Adipocyte (in vitro differentiated cells): ENCODE measurements at regions not wholly inside any gene's neighbourhood (a gene's known extent, or its start where the extent isn't known, plus 50 kb on each side); places are given as distances from the start of the nearest gene placed in this dataset.

Source experiments
- DNase-seq: peaks from one replicate; pipeline ENCODE4 v3.0.0-alpha.2; 2015; ENCODE audit warnings: low read depth
- H3K27me3 ChIP-seq: replicated peaks from 2 replicates; pipeline ENCODE4 v1.7.0; 2013; ENCODE audit warnings: mild to moderate bottlenecking, low read length, moderate library complexity; ENCODE audit not compliant: control insufficient read depth, insufficient read depth
- H3K36me3 ChIP-seq: 2 replicates; pipeline ENCODE4 v1.7.0; 2013; ENCODE audit warnings: low read length, mild to moderate bottlenecking, moderate library complexity; ENCODE audit not compliant: control insufficient read depth, insufficient read depth, severe bottlenecking
- H3K4me1 ChIP-seq: 2 replicates; pipeline ENCODE4 v1.7.0; 2013; ENCODE audit warnings: mild to moderate bottlenecking, low read length, moderate library complexity; ENCODE audit not compliant: control insufficient read depth, insufficient read depth
- H3K4me3 ChIP-seq: 2 replicates; pipeline ENCODE4 v1.7.0; 2013; ENCODE audit warnings: mild to moderate bottlenecking, low read length, moderate library complexity
- H3K9ac ChIP-seq: 2 replicates; pipeline ENCODE4 v1.7.0; 2013; ENCODE audit warnings: mild to moderate bottlenecking, low read length, moderate library complexity
- H3K9me3 ChIP-seq: 2 replicates; pipeline ENCODE4 v1.7.0; 2013; ENCODE audit warnings: mild to moderate bottlenecking, low read length, moderate library complexity; ENCODE audit not compliant: control insufficient read depth

- DNase-seq = no peak
- H3K4me1 ChIP-seq = no peaks in the 10 kb centered on the region
- H3K9me3 ChIP-seq = peaks cover 2% of the 10 kb centered on the region
- H3K36me3 ChIP-seq = no peaks in the 10 kb centered on the region
- H3K27me3 ChIP-seq = peaks cover 21% of the 10 kb centered on the region
- no peak overlapping the region for H3K4me3 ChIP-seq
- no peak overlapping the region for H3K9ac ChIP-seq
Observed at GRCh38 chr2:136259551-136259950, 141.6 kb upstream of the CXCR4 start.

GRCh38 chr2:136257893-136258292 is 139.9 kb upstream of the CXCR4 start:
- Histone ChIP-seq H3K9ac (no peak overlapping the region), H3K9me3 (no peaks in the 10 kb centered on the region), H3K27me3 (peaks cover 21% of the 10 kb centered on the region), H3K4me3 (no peak overlapping the region), H3K36me3 (no peaks in the 10 kb centered on the region), H3K4me1 (no peaks in the 10 kb centered on the region)
- DNase-seq = no peak

- Histone ChIP-seq H3K27me3 (peaks cover 33% of the 10 kb centered on the region), H3K4me1 (no peaks in the 10 kb centered on the region), H3K36me3 (no peaks in the 10 kb centered on the region), H3K9ac (no peak overlapping the region), H3K4me3 (no peak overlapping the region), H3K9me3 (no peaks in the 10 kb centered on the region)
- no peak for DNase-seq
Observed at GRCh38 chr2:136255648-136256461, 137.9 kb upstream of the CXCR4 start.

GRCh38 chr2:136255127-136255526 is 137.2 kb upstream of the CXCR4 start:
- Histone ChIP-seq H3K9me3 (peaks cover 2% of the 10 kb centered on the region), H3K4me3 (no peak overlapping the region), H3K27me3 (peaks cover 40% of the 10 kb centered on the region), H3K9ac (no peak overlapping the region), H3K36me3 (no peaks in the 10 kb centered on the region), H3K4me1 (no peaks in the 10 kb centered on the region)
- DNase-seq = no peak

- Histone ChIP-seq H3K9ac (no peak overlapping the region), H3K9me3 (peaks cover 2% of the 10 kb centered on the region), H3K36me3 (no peaks in the 10 kb centered on the region), H3K4me3 (no peak overlapping the region), H3K27me3 (peaks cover 43% of the 10 kb centered on the region), H3K4me1 (no peaks in the 10 kb centered on the region)
- no peak for DNase-seq
Observed at GRCh38 chr2:136254681-136255080, 136.7 kb upstream of the CXCR4 start.

GRCh38 chr2:136253288-136254004 is 135.5 kb upstream of the CXCR4 start:
- H3K4me3 ChIP-seq = no peak overlapping the region
- peaks cover 38% of the 10 kb centered on the region for H3K27me3 ChIP-seq
- no peaks in the 10 kb centered on the region for H3K36me3 ChIP-seq
- H3K4me1 ChIP-seq = no peaks in the 10 kb centered on the region
- no peak for DNase-seq
- H3K9ac ChIP-seq = no peak overlapping the region
- peaks cover 2% of the 10 kb centered on the region for H3K9me3 ChIP-seq

GRCh38 chr2:136251885-136252585 is 134.1 kb upstream of the CXCR4 start:
- no peak for DNase-seq
- Histone ChIP-seq H3K9ac (no peak overlapping the region), H3K9me3 (peaks cover 2% of the 10 kb centered on the region)

GRCh38 chr2:136251197-136251884 is 133.4 kb upstream of the CXCR4 start:
- Histone ChIP-seq H3K36me3 (no peaks in the 10 kb centered on the region), H3K27me3 (peaks cover 28% of the 10 kb centered on the region), H3K4me3 (no peak overlapping the region), H3K4me1 (peaks cover 11% of the 10 kb centered on the region), H3K9ac (no peak overlapping the region), H3K9me3 (peaks cover 2% of the 10 kb centered on the region)
- no peak for DNase-seq

More at GRCh38 chr2:136251885-136252585, 134.1 kb upstream of the CXCR4 start:
- Histone ChIP-seq H3K4me1 (peaks cover 9% of the 10 kb centered on the region), H3K36me3 (no peaks in the 10 kb centered on the region), H3K27me3 (peaks cover 31% of the 10 kb centered on the region), H3K4me3 (no peak overlapping the region)

- peaks cover 21% of the 10 kb centered on the region for H3K27me3 ChIP-seq
- H3K9ac ChIP-seq = no peak overlapping the region
- H3K4me3 ChIP-seq = no peak overlapping the region
Observed at GRCh38 chr2:136250131-136250530, 132.2 kb upstream of the CXCR4 start.

GRCh38 chr2:136248907-136249306 is 131.0 kb upstream of the CXCR4 start:
- H3K4me1 ChIP-seq = peaks cover 15% of the 10 kb centered on the region
- peaks cover 21% of the 10 kb centered on the region for H3K27me3 ChIP-seq
- no peak overlapping the region for H3K9ac ChIP-seq
- no peak for DNase-seq
- no peaks in the 10 kb centered on the region for H3K36me3 ChIP-seq
- H3K4me3 ChIP-seq = no peak overlapping the region
- peaks cover 2% of the 10 kb centered on the region for H3K9me3 ChIP-seq

More at GRCh38 chr2:136250131-136250530, 132.2 kb upstream of the CXCR4 start:
- Histone ChIP-seq H3K4me1 (peaks cover 15% of the 10 kb centered on the region), H3K9me3 (peaks cover 2% of the 10 kb centered on the region), H3K36me3 (no peaks in the 10 kb centered on the region)
- no peak for DNase-seq
